Astrocyte (in vitro differentiated cells and primary cell): ENCODE measurements at regions not wholly inside any gene's neighbourhood (a gene's known extent, or its start where the extent isn't known, plus 50 kb on each side); places are given as distances from the start of the nearest gene placed in this dataset.

ENCODE experiments used
- DNase-seq: peaks from one replicate; pipeline ENCODE4 v3.0.0-alpha.2; 2010; ENCODE audit warnings: low read depth
- FAIRE-seq: peaks from 2 replicates; lab custom pipeline; 2011; peaks lifted over from hg19 to GRCh38; lab: Jason Lieb, UNC
- H2AFZ ChIP-seq: 2 replicates; pipeline ENCODE4 v1.6.0; 2012; ENCODE audit warnings: low read depth, low read length, inconsistent platforms
- H3K27ac ChIP-seq: 2 replicates; pipeline ENCODE4 v1.5.1; 2011; ENCODE audit warnings: low read depth, low read length, inconsistent platforms
- H3K27me3 ChIP-seq: 2 replicates; pipeline ENCODE4 v1.6.0; 2011; ENCODE audit warnings: low read length, inconsistent platforms; ENCODE audit not compliant: insufficient read depth
- H3K36me3 ChIP-seq: 2 replicates; pipeline ENCODE4 v1.5.1; 2011; ENCODE audit warnings: low read length, inconsistent platforms; ENCODE audit not compliant: insufficient read depth
- H3K4me1 ChIP-seq: 2 replicates; pipeline ENCODE4 v1.5.1; 2011; ENCODE audit warnings: low read length, inconsistent platforms; ENCODE audit not compliant: insufficient read depth
- H3K4me2 ChIP-seq: 2 replicates; pipeline ENCODE4 v1.6.0; 2012; ENCODE audit warnings: low read length, inconsistent platforms
- H3K4me3 ChIP-seq: 2 replicates; pipeline ENCODE4 v1.5.1; 2011; ENCODE audit warnings: low read depth, mild to moderate bottlenecking, low read length, inconsistent platforms; ENCODE audit not compliant: insufficient read depth
- H3K79me2 ChIP-seq: 2 replicates; pipeline ENCODE4 v1.6.0; 2012; ENCODE audit warnings: mild to moderate bottlenecking, low read length, inconsistent platforms; ENCODE audit not compliant: insufficient read depth
- H3K9ac ChIP-seq: 2 replicates; pipeline ENCODE4 v1.6.0; 2012; ENCODE audit warnings: mild to moderate bottlenecking, low read length, inconsistent platforms
- H3K9me3 ChIP-seq: 2 replicates; pipeline ENCODE4 v1.5.1; 2012; ENCODE audit warnings: low read depth, mild to moderate bottlenecking, low read length, inconsistent platforms; ENCODE audit not compliant: insufficient read depth
- H4K20me1 ChIP-seq: 2 replicates; pipeline ENCODE4 v1.6.0; 2012; ENCODE audit warnings: low read length, inconsistent platforms; ENCODE audit not compliant: insufficient read depth
- H3K27ac Mint-ChIP-seq: one replicate; pipeline ENCODE4 v1.8.0; 2021; ENCODE audit warnings: mild to moderate bottlenecking, mixed read lengths; ENCODE audit not compliant: unreplicated experiment
- H3K27me3 Mint-ChIP-seq: one replicate; pipeline ENCODE4 v1.8.0; 2021; ENCODE audit warnings: low read depth, mixed read lengths; ENCODE audit not compliant: unreplicated experiment
- H3K36me3 Mint-ChIP-seq: one replicate; pipeline ENCODE4 v1.8.0; 2021; ENCODE audit warnings: low read depth, mixed read lengths; ENCODE audit not compliant: unreplicated experiment
- H3K4me1 Mint-ChIP-seq: one replicate; pipeline ENCODE4 v1.8.0; 2021; ENCODE audit warnings: low read depth, mixed read lengths; ENCODE audit not compliant: unreplicated experiment
- H3K4me3 Mint-ChIP-seq: one replicate; pipeline ENCODE4 v1.8.0; 2021; ENCODE audit warnings: mild to moderate bottlenecking, moderate library complexity, mixed read lengths; ENCODE audit not compliant: unreplicated experiment
- H3K9me3 Mint-ChIP-seq: one replicate; pipeline ENCODE4 v1.8.0; 2021; ENCODE audit warnings: mild to moderate bottlenecking, mixed read lengths; ENCODE audit not compliant: unreplicated experiment
- CTCF ChIP-seq: IDR thresholded peaks from 2 replicates; pipeline ENCODE4 v1.5.1; 2011; ENCODE audit warnings: low read depth, mild to moderate bottlenecking, inconsistent platforms, low read length, moderate library complexity; ENCODE audit not compliant: insufficient read depth
- EZH2 ChIP-seq: IDR thresholded peaks from 2 replicates; pipeline ENCODE4 v1.6.1; 2012; ENCODE audit warnings: mild to moderate bottlenecking, low read length, inconsistent platforms; ENCODE audit not compliant: insufficient read depth

- peaks cover 6% of the 10 kb centered on the region for H3K9me3 Mint-ChIP-seq
These were observed 323.9 kb downstream of the MTRR start for GRCh38 chr5:8192840-8193239.

GRCh38 chr5:8196061-8196460 is 327.1 kb downstream of the MTRR start:
- peaks cover 3% of the 10 kb centered on the region for H3K9me3 Mint-ChIP-seq
- no peak for TF ChIP-seq EZH2
- no peak overlapping the region for H3K9ac ChIP-seq
- no peak for DNase-seq
- FAIRE-seq: no peak
- no peaks in the 10 kb centered on the region for H3K4me1 Mint-ChIP-seq
- H3K27ac ChIP-seq: no peak overlapping the region
- H3K36me3 Mint-ChIP-seq: no peaks in the 10 kb centered on the region
- no peak overlapping the region for H3K4me2 ChIP-seq
- H3K4me3 ChIP-seq: no peak overlapping the region
- H3K36me3 ChIP-seq: no peaks in the 10 kb centered on the region
- H3K79me2 ChIP-seq: no peaks in the 10 kb centered on the region
- no peak overlapping the region for H2AFZ ChIP-seq
- no peaks in the 10 kb centered on the region for H3K9me3 ChIP-seq
- no peaks in the 10 kb centered on the region for H3K4me1 ChIP-seq
- no peaks in the 10 kb centered on the region for H4K20me1 ChIP-seq
- H3K27me3 ChIP-seq: no peaks in the 10 kb centered on the region
- no peak overlapping the region for H3K27ac Mint-ChIP-seq
- H3K4me3 Mint-ChIP-seq: no peak overlapping the region
- H3K27me3 Mint-ChIP-seq: no peaks in the 10 kb centered on the region

More at GRCh38 chr5:8192840-8193239, 323.9 kb downstream of the MTRR start:
- DNase-seq (no peak), FAIRE-seq (no peak)
- Histone ChIP-seq H3K27me3 (no peaks in the 10 kb centered on the region), H3K4me3 (no peak overlapping the region), H3K4me1 (no peaks in the 10 kb centered on the region), H2AFZ (no peak overlapping the region), H3K9me3 (no peaks in the 10 kb centered on the region), H3K79me2 (no peaks in the 10 kb centered on the region), H3K27ac (no peak overlapping the region), H3K9ac (no peak overlapping the region), H3K36me3 (no peaks in the 10 kb centered on the region), H4K20me1 (no peaks in the 10 kb centered on the region), H3K4me2 (no peak overlapping the region)
- Mint-ChIP-seq H3K36me3 (no peaks in the 10 kb centered on the region), H3K4me1 (peaks cover 3% of the 10 kb centered on the region), H3K27ac (no peak overlapping the region), H3K27me3 (no peaks in the 10 kb centered on the region), H3K4me3 (no peak overlapping the region)
- no peak for TF ChIP-seq EZH2
- no peak for TF ChIP-seq CTCF

GRCh38 chr5:8208307-8208706 is 339.4 kb downstream of the MTRR start:
- H3K79me2 ChIP-seq: no peaks in the 10 kb centered on the region
- H4K20me1 ChIP-seq: no peaks in the 10 kb centered on the region
- H3K9me3 Mint-ChIP-seq: peaks cover 4% of the 10 kb centered on the region
- no peak overlapping the region for H3K4me3 ChIP-seq
- H3K27me3 ChIP-seq: no peaks in the 10 kb centered on the region
- no peaks in the 10 kb centered on the region for H3K36me3 Mint-ChIP-seq
- peaks cover 4% of the 10 kb centered on the region for H3K9me3 ChIP-seq
- no peak overlapping the region for H3K27ac Mint-ChIP-seq
- no peak overlapping the region for H3K4me3 Mint-ChIP-seq
- peak; percentile 68 for FAIRE-seq
- H3K27ac ChIP-seq: no peak overlapping the region
- no peak for DNase-seq
- H3K4me1 Mint-ChIP-seq: no peaks in the 10 kb centered on the region
- peaks cover 15% of the 10 kb centered on the region for H3K27me3 Mint-ChIP-seq
- no peak overlapping the region for H3K9ac ChIP-seq
- H2AFZ ChIP-seq: no peak overlapping the region
- no peak for TF ChIP-seq CTCF
- no peak for TF ChIP-seq EZH2
- no peaks in the 10 kb centered on the region for H3K4me1 ChIP-seq
- H3K4me2 ChIP-seq: no peak overlapping the region
- H3K36me3 ChIP-seq: no peaks in the 10 kb centered on the region
